H1 (cell line): ENCODE measurements at regions not wholly inside any gene's neighbourhood (a gene's known extent, or its start where the extent isn't known, plus 50 kb on each side); places are given as distances from the start of the nearest gene placed in this dataset.

Experiments used
- CTCF ChIA-PET: fragments of 300-600 bp; sonication (Branson Sonifier 250); formaldehyde crosslinking; loops from one replicate; lab custom pipeline; 2021; ENCODE audit not compliant: partially characterized antibody; lab: Charles Lee
- POLR2A ChIA-PET: fragments of 300-600 bp; sonication (Branson Sonifier 250); formaldehyde crosslinking; loops from one replicate; lab custom pipeline; 2021; ENCODE audit warnings: inconsistent platforms; ENCODE audit not compliant: partially characterized antibody; lab: Charles Lee
- DNase-seq, 2 experiments: peaks; one replicate each; pipeline versions ENCODE4 v3.0.0 to v3.0.0-alpha.2; 2010 to 2022; ENCODE audit warnings: low spot score in 2 of 2, low read depth in 1 of 2, mixed read lengths in 1 of 2
- FAIRE-seq: peaks from 2 replicates; lab custom pipeline; 2011; peaks lifted over from hg19 to GRCh38; lab: Jason Lieb, UNC
- H2AFZ ChIP-seq: 2 replicates; pipeline ENCODE4 v1.8.1; 2012; ENCODE audit warnings: low read length, inconsistent platforms
- H2AK5ac ChIP-seq: 2 replicates; pipeline ENCODE4 v1.6.1; 2013; ENCODE audit warnings: low read depth, low read length
- H2BK120ac ChIP-seq: replicated peaks from 2 replicates; pipeline ENCODE3; 2013; ENCODE audit warnings: low read depth, low read length, inconsistent platforms
- H2BK12ac ChIP-seq: 2 replicates; pipeline ENCODE4 v1.6.1; 2013; ENCODE audit warnings: low read depth, low read length
- H2BK15ac ChIP-seq: 2 replicates; pipeline ENCODE4 v1.6.1; 2013; ENCODE audit warnings: low read length
- H2BK20ac ChIP-seq: 2 replicates; pipeline ENCODE4 v1.6.1; 2013; ENCODE audit warnings: low read length
- H2BK5ac ChIP-seq: 2 replicates; pipeline ENCODE4 v1.6.1; 2013; ENCODE audit warnings: low read depth, low read length
- H3K14ac ChIP-seq: 2 replicates; pipeline ENCODE4 v1.6.1; 2013; ENCODE audit warnings: inconsistent platforms; ENCODE audit not compliant: insufficient read length
- H3K18ac ChIP-seq: 2 replicates; pipeline ENCODE4 v1.6.1; 2013; ENCODE audit warnings: low read length; ENCODE audit errors: extremely low read depth
- H3K23ac ChIP-seq: 2 replicates; pipeline ENCODE4 v1.6.1; 2013; ENCODE audit warnings: inconsistent platforms; ENCODE audit not compliant: insufficient read length
- H3K23me2 ChIP-seq: 2 replicates; pipeline ENCODE4 v1.6.1; 2013; ENCODE audit warnings: low read depth, low read length
- H3K27ac ChIP-seq: 2 replicates; pipeline ENCODE4 v1.6.1; 2011; ENCODE audit warnings: low read depth, low read length, inconsistent platforms
- H3K27me3 ChIP-seq, 4 experiments: replicated peaks in 1 of 4; 1 replicate in 1 of 4; 2 replicates in 3 of 4; pipeline versions ENCODE4 v1.6.1 to v1.8.1; 2011 to 2013; ENCODE audit warnings: low read length in 3 of 4, mild to moderate bottlenecking in 3 of 4, inconsistent platforms in 2 of 4, mixed read lengths in 2 of 4, moderate library complexity in 1 of 4; ENCODE audit not compliant: control insufficient read depth in 3 of 4, insufficient read depth in 3 of 4; ENCODE audit errors: extremely low read depth in 1 of 4
- H3K36me3 ChIP-seq, 4 experiments: 2 replicates each; pipeline versions ENCODE4 v1.6.1 to v1.8.1; 2011 to 2013; ENCODE audit warnings: mild to moderate bottlenecking in 4 of 4, low read length in 3 of 4, moderate library complexity in 2 of 4, control low read depth in 1 of 4, inconsistent platforms in 1 of 4; ENCODE audit not compliant: insufficient read depth in 4 of 4, control insufficient read depth in 2 of 4
- H3K4ac ChIP-seq: replicated peaks from 2 replicates; pipeline ENCODE3; 2013; ENCODE audit warnings: low read length, low read depth, mixed read lengths, inconsistent platforms; ENCODE audit not compliant: insufficient read length
- H3K4me1 ChIP-seq, 4 experiments: replicated peaks in 1 of 4; 1 replicate in 1 of 4; 2 replicates in 3 of 4; pipeline versions ENCODE4 v1.6.1 to v1.8.1; 2011 to 2013; ENCODE audit warnings: low read length in 3 of 4, inconsistent platforms in 2 of 4, mixed read lengths in 1 of 4; ENCODE audit not compliant: insufficient read depth in 4 of 4, control insufficient read depth in 3 of 4
- H3K4me2 ChIP-seq, 2 experiments: 2 replicates each; pipeline versions ENCODE4 v1.6.1 to v1.8.1; 2011 to 2013; ENCODE audit warnings: low read depth in 2 of 2, low read length in 2 of 2, control low read depth in 1 of 2, inconsistent platforms in 1 of 2, mild to moderate bottlenecking in 1 of 2; ENCODE audit not compliant: insufficient read depth in 1 of 2
- H3K4me3 ChIP-seq, 4 experiments: fragments of 200-600, 300-600 bp in 1 of 4; sonication (generic), shearing (Covaris generic), sonication (Bioruptor Twin) in 1 of 4; 2 replicates each; pipeline versions ENCODE4 v1.5.1 to v1.8.1; 2011 to 2016; ENCODE audit warnings: low read length in 4 of 4, low read depth in 3 of 4, control low read depth in 2 of 4, inconsistent platforms in 2 of 4, mild to moderate bottlenecking in 2 of 4, mixed read lengths in 1 of 4, moderate library complexity in 1 of 4; ENCODE audit not compliant: insufficient read depth in 2 of 4; ENCODE audit errors: extremely low read depth in 1 of 4
- H3K56ac ChIP-seq: replicated peaks from 2 replicates; pipeline ENCODE3; 2013; ENCODE audit warnings: low read depth, mild to moderate bottlenecking, mixed read lengths, low read length, inconsistent platforms; ENCODE audit not compliant: insufficient read length
- H3K79me1 ChIP-seq: 2 replicates; pipeline ENCODE4 v1.6.1; 2013; ENCODE audit warnings: low read depth, low read length, control low read depth
- H3K79me2 ChIP-seq, 2 experiments: 2 replicates each; pipeline versions ENCODE4 v1.6.1 to v1.8.1; 2012 to 2013; ENCODE audit warnings: low read length in 2 of 2, mild to moderate bottlenecking in 2 of 2, inconsistent platforms in 1 of 2; ENCODE audit not compliant: insufficient read depth in 2 of 2, control insufficient read depth in 1 of 2
- H3K9ac ChIP-seq, 4 experiments: replicated peaks in 1 of 4; 1 replicate in 1 of 4; 2 replicates in 3 of 4; pipeline versions ENCODE4 v1.6.1 to v1.8.1; 2011 to 2013; ENCODE audit warnings: low read depth in 3 of 4, low read length in 3 of 4, control low read depth in 2 of 4, mild to moderate bottlenecking in 2 of 4, moderate library complexity in 2 of 4, inconsistent platforms in 1 of 4; ENCODE audit errors: extremely low read depth in 1 of 4
- H3K9me3 ChIP-seq, 2 experiments: 2 replicates each; pipeline versions ENCODE4 v1.6.1 to v1.8.1; 2012 to 2013; ENCODE audit warnings: mild to moderate bottlenecking in 2 of 2, moderate library complexity in 2 of 2, control low read depth in 1 of 2, inconsistent platforms in 1 of 2, low read depth in 1 of 2, low read length in 1 of 2, mixed read lengths in 1 of 2; ENCODE audit not compliant: insufficient read depth in 2 of 2
- H4K20me1 ChIP-seq, 2 experiments: replicated peaks in 1 of 2; 2 replicates each; pipeline versions ENCODE3 to v1.8.1; 2011 to 2013; ENCODE audit warnings: inconsistent platforms in 2 of 2, low read length in 2 of 2, mild to moderate bottlenecking in 1 of 2; ENCODE audit not compliant: insufficient read depth in 2 of 2, control insufficient read depth in 1 of 2
- H4K5ac ChIP-seq: 2 replicates; pipeline ENCODE4 v1.6.1; 2013; ENCODE audit warnings: low read length, low read depth, mixed read lengths, inconsistent platforms; ENCODE audit not compliant: insufficient read length
- H4K8ac ChIP-seq: 2 replicates; pipeline ENCODE4 v1.8.0; 2013; ENCODE audit warnings: mild to moderate bottlenecking, moderate library complexity, low read length, inconsistent platforms; ENCODE audit not compliant: insufficient read depth; ENCODE audit errors: extremely low read depth
- H4K91ac ChIP-seq: replicated peaks from 2 replicates; pipeline ENCODE3; 2013; ENCODE audit warnings: low read length, mixed read lengths, inconsistent platforms; ENCODE audit not compliant: insufficient read length
- POLR2AphosphoS5 ChIP-seq: IDR thresholded peaks from 2 replicates; pipeline ENCODE4 v1.6.1; 2011; ENCODE audit warnings: low read depth, low read length
- RNF2 ChIP-seq: fragments of 200-900, 300-1000 bp; sonication (generic); IDR thresholded peaks from 2 replicates; pipeline ENCODE4 v1.7.1; 2016; ENCODE audit warnings: borderline replicate concordance, low read depth, mild to moderate bottlenecking, antibody characterized with exemption, low read length; ENCODE audit not compliant: poor library complexity, severe bottlenecking; ENCODE audit errors: missing control alignments
- TAF7 ChIP-seq: optimal IDR thresholded peaks from 2 replicates; pipeline ENCODE3; 2011; ENCODE audit warnings: low read depth, mild to moderate bottlenecking, inconsistent platforms, low read length, moderate library complexity, borderline replicate concordance
- TCF12 ChIP-seq: IDR thresholded peaks from 2 replicates; pipeline ENCODE4 v1.6.1; 2011; ENCODE audit warnings: low read depth, mild to moderate bottlenecking, low read length
- WGBS, 2 experiments: shearing (Covaris generic) in 1 of 2; methylation state at CpG; one replicate each; pipeline versions ENCODE4 v1.1.6 to v1.1.7; 2013 to 2015; ENCODE audit warnings: low lambda C conversion rate in 2 of 2, mixed read lengths in 2 of 2, inconsistent platforms in 1 of 2, low coverage in 1 of 2, missing lambda C conversion rate in 1 of 2; ENCODE audit not compliant: insufficient replicate concordance in 2 of 2, insufficient coverage in 1 of 2, insufficient read length in 1 of 2; ENCODE audit errors: extremely low coverage in 1 of 2, missing lambda C conversion rate in 1 of 2; 5-methylcytosine and 5-hydroxymethylcytosine counted together
- TF ChIP-seq, protein P1 (sequence below): IDR thresholded peaks from 2 replicates; pipeline ENCODE4 v1.6.1; 2012; ENCODE audit warnings: inconsistent platforms

DNA sequence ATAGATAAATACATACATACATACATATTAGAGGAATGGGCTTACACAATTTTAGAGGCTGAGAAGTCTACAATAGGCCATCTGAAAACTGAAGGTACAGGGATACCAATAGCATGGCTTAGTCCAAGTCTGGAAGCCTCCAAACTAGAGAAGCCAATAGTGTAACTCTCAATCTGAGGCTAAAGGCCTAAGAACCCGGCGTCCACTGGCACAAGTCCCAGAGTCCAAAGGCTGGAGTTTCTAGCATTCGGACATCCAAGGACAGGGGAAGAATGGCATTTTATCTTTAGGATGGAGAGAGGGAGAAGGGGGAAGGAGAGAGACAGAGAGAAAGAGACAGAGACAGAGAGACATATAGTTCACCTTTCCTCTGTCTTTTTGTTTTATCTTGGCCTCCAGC lies 63.7 kb upstream of the SYT4 start:
- H3K14ac ChIP-seq = no peak overlapping the region

More for the DNA sequence above, 63.7 kb upstream of the SYT4 start:
- no peak overlapping the region for H3K4me2 ChIP-seq
- H2BK120ac ChIP-seq = no peak overlapping the region
- H3K79me1 ChIP-seq = no peaks in the 10 kb centered on the region
- no peaks in the 10 kb centered on the region for H3K79me2 ChIP-seq
- H3K18ac ChIP-seq = no peak overlapping the region
- no peak overlapping the region for H3K9ac ChIP-seq
- H4K5ac ChIP-seq = no peak overlapping the region
- no peak overlapping the region for H2BK20ac ChIP-seq
- H3K9me3 ChIP-seq = 0 out of 4 replicates have a peak, but pooled peaks cover 0 to 2% of the 10 kb centered on the region in 2 experiments
- H2AFZ ChIP-seq = no peak overlapping the region
- ChIA-PET POLR2A (no interaction called here), CTCF (no interaction called here)
- no peak overlapping the region for H3K56ac ChIP-seq
- H2BK5ac ChIP-seq = no peak overlapping the region
- H2BK12ac ChIP-seq = no peak overlapping the region
- no peaks in the 10 kb centered on the region for H4K20me1 ChIP-seq
- no peak overlapping the region for H2BK15ac ChIP-seq
- H2AK5ac ChIP-seq = no peak overlapping the region
- no peak overlapping the region for H3K27ac ChIP-seq
- no peak overlapping the region for H3K23ac ChIP-seq
- H3K4ac ChIP-seq = no peak overlapping the region
- no peaks in the 10 kb centered on the region for H3K27me3 ChIP-seq
- FAIRE-seq = no peak
- no peak overlapping the region for H4K91ac ChIP-seq
- H3K36me3 ChIP-seq = no peaks in the 10 kb centered on the region
- TF ChIP-seq RNF2 (no peak), TAF7 (no peak), TCF12 (no peak), POLR2AphosphoS5 (no peak)
- TF ChIP-seq, protein P1, sequence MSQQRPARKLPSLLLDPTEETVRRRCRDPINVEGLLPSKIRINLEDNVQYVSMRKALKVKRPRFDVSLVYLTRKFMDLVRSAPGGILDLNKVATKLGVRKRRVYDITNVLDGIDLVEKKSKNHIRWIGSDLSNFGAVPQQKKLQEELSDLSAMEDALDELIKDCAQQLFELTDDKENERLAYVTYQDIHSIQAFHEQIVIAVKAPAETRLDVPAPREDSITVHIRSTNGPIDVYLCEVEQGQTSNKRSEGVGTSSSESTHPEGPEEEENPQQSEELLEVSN = no peak
- no peaks in the 10 kb centered on the region for H3K4me1 ChIP-seq
- no peaks in the 10 kb centered on the region for H3K23me2 ChIP-seq
- WGBS, 2 experiments = 87% methylated on average over 3 of the region's 3 CpGs; no CpG with 5 or more reads in 1 of the 2 experiments
- H4K8ac ChIP-seq = no peak overlapping the region
- H3K4me3 ChIP-seq = no peak overlapping the region
- DNase-seq = no peak
